ENCODE measurements at regions not wholly inside any gene's neighbourhood (a gene's known extent, or its start where the extent isn't known, plus 50 kb on each side); places are given as distances from the start of the nearest gene placed in this dataset.

GRCh38 chrX:9396930-9397329 lies 67.9 kb upstream of the TBL1X start:
- ATAC-seq (no peak), DNase-seq (ENCODE audit: low spot score) (no peak)
- Histone ChIP-seq H3K27me3 (ENCODE audit: insufficient read depth) (no peaks in the 10 kb centered on the region), H2AFZ (no peak overlapping the region), H3K4me3 (no peak overlapping the region), H3K4me1 (ENCODE audit: insufficient read depth) (no peaks in the 10 kb centered on the region), H3K4me2 (no peak overlapping the region), H3K9me2 (ENCODE audit: insufficient read depth) (no peaks in the 10 kb centered on the region), H3K27ac (ENCODE audit: low read depth) (no peak overlapping the region), H3K79me2 (replicated peaks; ENCODE audit: insufficient read depth) (no peaks in the 10 kb centered on the region), H4K20me1 (replicated peaks; ENCODE audit: insufficient read depth) (no peaks in the 10 kb centered on the region), H3K36me3 (ENCODE audit: insufficient read depth) (no peaks in the 10 kb centered on the region), H3F3A (replicated peaks; ENCODE audit: low read depth) (no peaks in the 10 kb centered on the region)
- Mint-ChIP-seq H3K27ac (no peak overlapping the region), H3K4me3 (no peak overlapping the region), H3K9me3 (no peaks in the 10 kb centered on the region), H3K27me3 (ENCODE audit: insufficient read depth, low read depth, poor library complexity) (no peaks in the 10 kb centered on the region), H3K36me3 (ENCODE audit: low read depth) (no peaks in the 10 kb centered on the region), H3K4me1 (no peaks in the 10 kb centered on the region)
- TF ChIP-seq REST (IDR thresholded peaks at IDR 0.05; ENCODE audit: unreplicated experiment) (no peak), ZNF114 (CRISPR knock-in tag; IDR thresholded peaks at IDR 0.05) (no peak), NANOG (IDR thresholded peaks at IDR 0.05; ENCODE audit: borderline replicate concordance) (no peak), EZH2 (IDR thresholded peaks at IDR 0.05; ENCODE audit: low read depth, unreplicated experiment) (no peak), POLR2AphosphoS5 (IDR thresholded peaks at IDR 0.05; ENCODE audit: low read depth) (no peak), CTCF (conservative IDR thresholded peaks at IDR 0.05; ENCODE audit: low read depth in 2 of 2) (no peak), EZH2phosphoT487 (IDR thresholded peaks at IDR 0.05; ENCODE audit: unreplicated experiment) (no peak)
- TF ChIP-seq, protein P1, sequence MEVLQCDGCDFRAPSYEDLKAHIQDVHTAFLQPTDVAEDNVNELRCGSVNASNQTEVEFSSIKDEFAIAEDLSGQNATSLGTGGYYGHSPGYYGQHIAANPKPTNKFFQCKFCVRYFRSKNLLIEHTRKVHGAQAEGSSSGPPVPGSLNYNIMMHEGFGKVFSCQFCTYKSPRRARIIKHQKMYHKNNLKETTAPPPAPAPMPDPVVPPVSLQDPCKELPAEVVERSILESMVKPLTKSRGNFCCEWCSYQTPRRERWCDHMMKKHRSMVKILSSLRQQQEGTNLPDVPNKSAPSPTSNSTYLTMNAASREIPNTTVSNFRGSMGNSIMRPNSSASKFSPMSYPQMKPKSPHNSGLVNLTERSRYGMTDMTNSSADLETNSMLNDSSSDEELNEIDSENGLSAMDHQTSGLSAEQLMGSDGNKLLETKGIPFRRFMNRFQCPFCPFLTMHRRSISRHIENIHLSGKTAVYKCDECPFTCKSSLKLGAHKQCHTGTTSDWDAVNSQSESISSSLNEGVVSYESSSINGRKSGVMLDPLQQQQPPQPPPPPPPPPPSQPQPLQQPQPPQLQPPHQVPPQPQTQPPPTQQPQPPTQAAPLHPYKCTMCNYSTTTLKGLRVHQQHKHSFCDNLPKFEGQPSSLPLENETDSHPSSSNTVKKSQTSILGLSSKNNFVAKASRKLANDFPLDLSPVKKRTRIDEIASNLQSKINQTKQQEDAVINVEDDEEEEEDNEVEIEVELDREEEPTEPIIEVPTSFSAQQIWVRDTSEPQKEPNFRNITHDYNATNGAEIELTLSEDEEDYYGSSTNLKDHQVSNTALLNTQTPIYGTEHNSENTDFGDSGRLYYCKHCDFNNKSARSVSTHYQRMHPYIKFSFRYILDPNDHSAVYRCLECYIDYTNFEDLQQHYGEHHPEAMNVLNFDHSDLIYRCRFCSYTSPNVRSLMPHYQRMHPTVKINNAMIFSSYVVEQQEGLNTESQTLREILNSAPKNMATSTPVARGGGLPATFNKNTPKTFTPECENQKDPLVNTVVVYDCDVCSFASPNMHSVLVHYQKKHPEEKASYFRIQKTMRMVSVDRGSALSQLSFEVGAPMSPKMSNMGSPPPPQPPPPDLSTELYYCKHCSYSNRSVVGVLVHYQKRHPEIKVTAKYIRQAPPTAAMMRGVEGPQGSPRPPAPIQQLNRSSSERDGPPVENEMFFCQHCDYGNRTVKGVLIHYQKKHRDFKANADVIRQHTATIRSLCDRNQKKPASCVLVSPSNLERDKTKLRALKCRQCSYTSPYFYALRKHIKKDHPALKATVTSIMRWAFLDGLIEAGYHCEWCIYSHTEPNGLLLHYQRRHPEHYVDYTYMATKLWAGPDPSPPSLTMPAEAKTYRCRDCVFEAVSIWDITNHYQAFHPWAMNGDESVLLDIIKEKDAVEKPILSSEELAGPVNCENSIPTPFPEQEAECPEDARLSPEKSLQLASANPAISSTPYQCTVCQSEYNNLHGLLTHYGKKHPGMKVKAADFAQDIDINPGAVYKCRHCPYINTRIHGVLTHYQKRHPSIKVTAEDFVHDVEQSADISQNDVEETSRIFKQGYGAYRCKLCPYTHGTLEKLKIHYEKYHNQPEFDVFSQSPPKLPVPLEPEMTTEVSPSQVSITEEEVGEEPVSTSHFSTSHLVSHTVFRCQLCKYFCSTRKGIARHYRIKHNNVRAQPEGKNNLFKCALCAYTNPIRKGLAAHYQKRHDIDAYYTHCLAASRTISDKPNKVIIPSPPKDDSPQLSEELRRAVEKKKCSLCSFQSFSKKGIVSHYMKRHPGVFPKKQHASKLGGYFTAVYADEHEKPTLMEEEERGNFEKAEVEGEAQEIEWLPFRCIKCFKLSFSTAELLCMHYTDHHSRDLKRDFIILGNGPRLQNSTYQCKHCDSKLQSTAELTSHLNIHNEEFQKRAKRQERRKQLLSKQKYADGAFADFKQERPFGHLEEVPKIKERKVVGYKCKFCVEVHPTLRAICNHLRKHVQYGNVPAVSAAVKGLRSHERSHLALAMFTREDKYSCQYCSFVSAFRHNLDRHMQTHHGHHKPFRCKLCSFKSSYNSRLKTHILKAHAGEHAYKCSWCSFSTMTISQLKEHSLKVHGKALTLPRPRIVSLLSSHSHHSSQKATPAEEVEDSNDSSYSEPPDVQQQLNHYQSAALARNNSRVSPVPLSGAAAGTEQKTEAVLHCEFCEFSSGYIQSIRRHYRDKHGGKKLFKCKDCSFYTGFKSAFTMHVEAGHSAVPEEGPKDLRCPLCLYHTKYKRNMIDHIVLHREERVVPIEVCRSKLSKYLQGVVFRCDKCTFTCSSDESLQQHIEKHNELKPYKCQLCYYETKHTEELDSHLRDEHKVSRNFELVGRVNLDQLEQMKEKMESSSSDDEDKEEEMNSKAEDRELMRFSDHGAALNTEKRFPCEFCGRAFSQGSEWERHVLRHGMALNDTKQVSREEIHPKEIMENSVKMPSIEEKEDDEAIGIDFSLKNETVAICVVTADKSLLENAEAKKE (CRISPR knock-in tag; IDR thresholded peaks at IDR 0.05), result no peak

Measured in GM23338 (cell line).